ENCODE measurements at regions not wholly inside any gene's neighbourhood (a gene's known extent, or its start where the extent isn't known, plus 50 kb on each side); places are given as distances from the start of the nearest gene placed in this dataset.

DNA sequence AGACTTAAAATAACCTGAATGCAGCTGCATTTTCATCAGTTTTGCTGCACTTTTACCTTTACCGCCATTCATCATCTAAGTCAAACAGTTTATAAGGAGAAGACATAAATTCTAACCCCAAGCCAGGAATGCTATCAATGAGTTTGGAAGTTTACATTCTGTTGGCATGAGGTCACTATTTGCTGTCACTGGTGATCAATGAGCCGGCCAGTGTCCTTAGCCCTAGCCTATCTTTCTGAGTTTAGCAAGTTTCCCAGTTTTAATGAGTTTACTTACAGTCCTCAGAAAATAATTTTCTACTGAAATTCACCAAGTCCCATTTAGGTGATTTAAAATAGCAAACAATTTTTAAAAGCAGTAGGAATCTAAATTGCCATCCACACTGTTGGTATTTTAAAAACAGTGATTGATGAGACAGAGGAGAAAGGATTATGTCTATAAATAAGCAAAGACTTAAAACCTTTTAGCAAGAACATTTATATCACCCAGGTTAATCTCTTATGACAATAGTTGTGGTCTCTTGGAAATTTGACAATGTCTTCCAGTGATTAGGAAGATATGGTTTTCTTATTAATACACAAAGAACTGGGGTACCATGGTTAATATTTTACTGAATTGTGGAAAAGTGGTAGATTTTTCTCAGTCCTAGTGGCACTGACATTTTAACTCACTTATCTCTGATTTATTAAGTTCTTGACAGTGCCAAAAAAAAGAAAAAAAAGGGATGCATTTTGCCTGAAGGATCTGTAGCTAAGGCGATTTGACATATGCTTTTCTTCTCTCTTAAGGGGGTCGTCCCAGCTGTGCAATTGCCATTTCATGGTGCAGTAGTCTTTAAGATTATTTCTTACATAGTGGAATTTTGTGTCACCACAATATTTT is 443.4 kb upstream of the ANKRD30A start:
- TF ChIP-seq CTCF (conservative IDR thresholded peaks at IDR 0.05) = no peak
- TF ChIP-seq ZFX (IDR thresholded peaks at IDR 0.05) = no peak

Measured in C4-2B (cell line).